ENCODE measurements at regions not wholly inside any gene's neighbourhood (a gene's known extent, or its start where the extent isn't known, plus 50 kb on each side); places are given as distances from the start of the nearest gene placed in this dataset.

GRCh38 chr12:103250487-103250886, 245.3 kb downstream of the C12orf42 start:
- TF ChIP-seq USF2 (IDR thresholded peaks at IDR 0.05), result peak; percentile 35; the same call in 1 of the 2 replicates
- TF ChIP-seq HES2 (IDR thresholded peaks at IDR 0.05), result no peak
- H3K4me3 ChIP-seq, result no peak overlapping the region
- no peak overlapping the region for H3K4me2 ChIP-seq
- no peak overlapping the region for H3K27ac ChIP-seq
- no peaks in the 10 kb centered on the region for H3K4me1 ChIP-seq
- no peak for ATAC-seq
- POLR2A ChIA-PET, result no interaction called here
- WGBS (ENCODE audit: missing lambda C conversion rate), result 24% methylated on average over 1 of the region's 1 CpG
- FAIRE-seq, result no peak
- no peaks in the 10 kb centered on the region; the same call in 2 of the 3 replicates for H3K9me3 ChIP-seq
- CTCF ChIA-PET, result no interaction called here
- DNase-seq (ENCODE audit: low read depth in 1 of 2, low spot score in 1 of 2), result no peak
